OCI-M2 (cell line): ENCODE measurements at regions not wholly inside any gene's neighbourhood (a gene's known extent, or its start where the extent isn't known, plus 50 kb on each side); places are given as distances from the start of the nearest gene placed in this dataset.

Experiments used
- DNase-seq: peaks from one replicate; lab custom pipeline; 2025; ENCODE audit not compliant: unreplicated experiment; lab: John Stamatoyannopoulos, UW

DNA sequence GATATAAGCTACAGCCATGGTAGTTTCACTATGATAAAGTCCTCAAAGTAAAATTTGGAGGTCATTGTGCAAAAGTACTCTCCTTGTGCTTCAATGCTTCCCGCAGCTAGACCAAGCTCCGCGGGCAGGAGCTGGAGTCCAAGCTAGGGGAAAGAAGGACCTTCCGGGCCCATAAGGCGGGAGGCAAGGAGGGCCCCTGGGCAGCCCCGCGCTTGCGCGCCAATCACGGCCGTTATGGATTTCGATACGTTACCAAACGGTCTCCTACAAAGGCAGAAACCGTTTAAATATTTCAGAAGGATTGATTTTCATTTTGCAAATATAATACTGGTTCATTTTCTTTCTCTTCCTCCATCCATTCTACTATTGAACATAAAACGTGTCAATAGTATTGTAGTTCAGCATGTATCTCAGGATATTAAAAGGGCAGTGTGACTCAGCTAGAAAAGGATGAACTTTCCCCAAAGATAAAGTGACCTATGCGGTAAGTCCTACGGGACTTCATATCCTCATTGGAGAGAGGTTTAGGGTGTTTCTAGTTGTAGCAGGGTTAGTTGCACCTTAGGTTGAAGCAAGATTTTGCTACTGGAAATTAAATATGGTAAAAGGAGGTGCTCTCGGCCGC, 128.0 kb downstream of the KIF20B start:
- DNase-seq, result no peak

DNA sequence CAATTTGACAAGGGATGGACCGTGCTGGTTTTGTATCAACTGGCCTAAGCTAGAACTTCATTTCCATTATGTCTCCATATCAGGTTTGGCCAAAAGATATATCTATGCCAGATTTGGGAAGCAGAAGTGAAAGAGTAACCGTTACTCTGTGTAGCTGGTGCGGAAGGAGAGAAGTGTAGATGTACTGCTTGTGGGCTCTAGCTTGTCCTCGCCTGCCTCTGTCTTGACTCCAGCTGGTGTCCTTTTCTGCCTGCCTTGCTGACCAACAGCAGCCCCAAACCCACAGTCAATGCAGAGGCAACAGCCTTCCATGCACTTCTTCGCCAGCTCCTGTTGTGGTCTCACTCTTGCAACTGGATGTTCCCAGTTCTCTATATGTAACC, 128.5 kb downstream of the KIF20B start:
- no peak for DNase-seq

DNA sequence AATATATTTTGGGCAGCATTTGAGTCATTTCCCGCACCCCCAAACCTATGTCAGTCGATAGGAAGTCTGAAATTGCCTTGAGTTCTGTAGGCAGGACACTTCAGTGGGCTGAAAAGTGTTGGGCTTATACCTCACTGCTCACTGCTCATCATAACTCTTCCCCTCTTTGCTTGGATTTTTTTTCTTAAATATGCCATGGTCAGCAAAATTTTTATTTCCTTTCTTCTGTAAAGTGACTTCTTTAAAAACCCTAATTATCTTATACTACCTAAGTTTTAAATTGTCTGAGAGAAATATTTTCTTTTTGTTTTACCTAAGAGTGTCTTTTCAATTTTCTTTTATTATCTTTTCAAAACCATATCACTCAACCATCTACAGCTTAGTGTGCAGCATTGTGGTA, 129.2 kb downstream of the KIF20B start:
- no peak for DNase-seq

DNA sequence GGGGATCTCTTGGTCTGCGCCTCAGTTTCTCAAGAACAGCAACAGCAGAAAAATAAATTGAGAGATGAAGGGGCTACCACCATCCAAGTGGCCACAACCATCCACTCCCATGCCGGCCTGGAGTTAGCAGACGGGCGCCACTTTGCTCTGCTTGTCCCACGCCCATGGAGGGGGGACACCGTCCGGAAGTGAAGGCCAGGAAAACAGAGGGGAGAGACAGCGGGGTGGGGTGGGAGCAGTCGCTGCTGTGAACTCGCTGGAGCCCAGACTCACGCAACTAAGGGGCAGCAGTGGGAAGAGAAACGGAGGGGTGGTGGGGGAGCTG, 135.4 kb downstream of the KIF20B start:
- no peak for DNase-seq

DNA sequence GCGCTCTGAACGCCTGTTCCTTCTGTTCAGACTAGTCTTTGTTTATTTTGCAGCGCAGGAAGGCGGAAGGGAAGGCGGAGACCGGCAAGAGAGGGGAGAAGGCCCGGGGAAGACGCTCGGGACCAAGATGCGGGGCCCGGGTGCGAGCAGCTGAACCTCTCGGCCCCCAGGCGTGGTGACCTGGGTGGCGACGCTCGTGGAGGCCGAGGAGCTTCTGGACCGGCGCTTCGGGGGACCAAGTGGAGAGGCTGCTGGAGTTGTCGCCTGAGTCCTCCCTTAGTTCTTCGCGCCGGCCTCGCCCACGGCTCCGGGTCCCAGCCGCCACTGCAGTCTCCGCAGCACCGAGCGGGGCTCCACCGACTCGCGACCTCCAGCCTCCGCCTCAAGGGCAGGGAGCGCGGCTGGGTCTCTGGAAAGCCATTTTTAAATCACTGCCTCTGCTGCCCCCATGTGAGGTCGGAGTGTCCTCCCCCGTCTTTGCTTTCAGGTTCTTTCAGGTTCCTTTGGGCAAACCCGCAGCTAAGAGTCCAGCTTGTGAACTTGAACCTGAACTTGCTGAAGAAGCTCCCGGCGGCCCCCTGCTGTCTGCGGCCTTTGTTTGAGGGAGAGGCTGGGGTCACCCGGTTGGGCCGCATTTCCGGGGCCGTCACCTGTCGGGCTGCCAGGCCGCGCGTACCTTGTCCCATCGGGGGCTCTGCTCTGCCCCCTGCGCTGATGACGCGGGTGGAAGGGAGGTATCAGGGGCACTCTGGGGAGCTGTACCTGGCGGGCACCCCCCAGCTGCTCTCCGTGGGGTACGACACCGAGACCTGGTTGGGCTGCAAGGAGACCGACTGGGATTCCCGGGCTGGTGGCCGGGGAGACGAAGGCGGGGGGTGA, 136.0 kb downstream of the KIF20B start:
- DNase-seq, result no peak

DNA sequence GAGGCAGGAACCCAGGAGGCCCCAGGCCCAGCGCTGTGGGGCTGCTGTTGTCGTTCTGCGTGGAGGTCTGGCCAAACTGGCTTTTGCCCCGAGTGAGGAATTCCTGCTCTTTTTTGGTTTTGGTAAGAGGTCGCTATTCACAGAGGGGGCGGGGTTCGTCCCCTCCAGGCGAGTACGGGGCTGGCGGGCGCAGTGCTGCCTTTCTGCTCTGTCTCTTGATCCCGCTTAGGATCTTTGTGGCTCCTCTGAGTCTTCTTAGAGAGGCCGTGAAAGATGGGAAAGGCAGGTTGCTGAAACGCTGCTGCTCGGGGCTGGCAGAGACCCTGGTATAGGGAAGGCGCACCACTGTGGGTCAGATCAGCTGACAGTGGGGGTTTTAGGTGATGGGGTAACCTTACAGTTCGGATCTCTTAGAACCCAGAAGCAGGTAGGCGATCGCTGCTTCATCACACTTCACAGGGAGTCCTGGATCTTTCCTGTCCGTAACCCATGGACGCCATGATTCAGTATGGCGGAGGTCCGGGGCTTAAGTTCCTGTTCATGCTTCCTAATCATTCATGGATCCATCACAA, 136.7 kb downstream of the KIF20B start:
- DNase-seq, result no peak

DNA sequence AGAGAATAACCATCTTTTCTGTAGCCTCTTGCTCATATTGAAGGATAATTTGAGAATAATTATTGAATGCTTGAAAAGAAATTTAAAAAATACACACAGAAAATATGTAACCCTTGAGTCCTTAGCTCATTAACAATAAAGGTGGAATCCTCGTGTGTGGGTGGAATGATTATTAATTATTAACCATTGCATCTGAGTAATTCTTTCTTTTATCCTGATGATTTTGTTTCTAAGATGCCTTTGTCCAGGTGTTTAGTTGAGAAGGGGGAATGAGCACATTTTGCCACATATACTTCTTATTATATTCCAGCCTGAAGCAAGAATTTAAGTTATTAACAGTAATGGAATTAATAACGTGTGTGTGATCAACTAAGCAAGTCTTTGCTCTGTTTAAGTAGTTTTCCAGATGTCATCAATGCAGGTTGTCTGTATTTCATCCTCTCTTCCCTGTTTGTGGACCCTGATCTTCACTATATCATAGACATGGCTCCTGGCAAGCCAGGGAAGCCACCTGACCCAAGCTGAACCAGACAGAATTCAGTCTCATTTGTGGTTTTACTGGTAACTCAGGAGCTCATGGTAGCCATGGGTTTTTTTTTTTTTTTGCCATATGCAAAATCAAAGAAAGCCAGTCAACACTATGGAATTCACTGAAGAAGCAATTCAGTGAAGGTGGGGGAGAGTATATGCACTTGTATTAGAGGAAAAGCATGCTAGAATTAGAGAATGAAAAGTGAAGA, 144.3 kb downstream of the KIF20B start:
- no peak for DNase-seq

DNA sequence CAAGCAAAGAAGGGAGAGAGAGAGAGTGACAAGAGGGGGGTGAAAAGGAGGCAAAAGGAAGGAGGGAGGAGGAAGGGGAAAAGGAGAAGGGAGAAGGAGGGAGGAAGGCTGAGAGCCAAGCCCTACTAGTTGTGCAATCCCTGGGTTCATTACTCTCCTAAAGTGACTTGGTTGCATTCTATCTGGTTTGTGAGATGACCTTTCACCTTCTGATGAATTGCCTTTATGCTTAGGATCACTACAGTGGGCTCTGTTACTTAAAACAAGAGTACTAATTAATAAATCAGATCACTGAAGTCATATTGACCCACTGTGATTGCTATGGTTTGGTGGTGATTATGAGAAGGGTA, 144.9 kb downstream of the KIF20B start:
- DNase-seq, result no peak

DNA sequence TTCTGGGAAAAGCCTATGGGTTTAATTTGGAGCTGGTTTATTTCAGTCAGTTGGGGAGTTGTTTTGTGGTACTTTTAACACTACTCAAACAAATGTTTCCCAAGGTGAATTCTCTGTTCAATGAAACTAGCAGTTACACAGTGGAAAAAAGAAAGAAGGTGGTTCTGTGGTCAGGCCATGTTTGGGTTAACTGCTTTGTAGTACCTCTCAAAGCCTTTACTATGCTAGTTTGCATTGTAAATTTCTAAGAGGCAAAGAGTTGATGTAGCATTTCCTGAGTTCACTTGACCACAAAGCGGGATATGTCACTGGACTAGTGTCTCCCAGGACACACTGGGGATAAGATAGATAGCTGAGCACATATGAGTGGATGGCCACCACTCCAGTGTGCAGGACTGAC, 145.4 kb downstream of the KIF20B start:
- no peak for DNase-seq

DNA sequence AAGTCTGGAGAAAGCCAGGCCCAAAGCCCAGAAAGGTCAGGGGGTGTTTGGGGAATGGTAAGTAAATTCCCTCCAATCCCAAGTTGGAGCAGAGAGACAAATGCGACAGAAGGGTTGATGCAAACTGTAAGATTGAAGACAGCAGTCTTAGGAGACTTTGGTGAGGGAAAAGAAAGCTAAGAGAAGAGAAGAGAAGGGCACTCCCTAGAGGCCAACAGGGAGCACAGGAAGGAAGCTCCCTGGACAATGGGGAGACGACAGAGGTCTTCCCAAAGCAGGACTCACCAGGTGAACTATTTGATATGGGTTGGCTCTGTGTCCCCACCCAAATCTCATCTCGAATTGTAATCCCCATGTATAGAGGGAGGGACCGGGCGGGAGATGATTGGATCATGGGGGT, 151.5 kb downstream of the KIF20B start:
- DNase-seq, result no peak

DNA sequence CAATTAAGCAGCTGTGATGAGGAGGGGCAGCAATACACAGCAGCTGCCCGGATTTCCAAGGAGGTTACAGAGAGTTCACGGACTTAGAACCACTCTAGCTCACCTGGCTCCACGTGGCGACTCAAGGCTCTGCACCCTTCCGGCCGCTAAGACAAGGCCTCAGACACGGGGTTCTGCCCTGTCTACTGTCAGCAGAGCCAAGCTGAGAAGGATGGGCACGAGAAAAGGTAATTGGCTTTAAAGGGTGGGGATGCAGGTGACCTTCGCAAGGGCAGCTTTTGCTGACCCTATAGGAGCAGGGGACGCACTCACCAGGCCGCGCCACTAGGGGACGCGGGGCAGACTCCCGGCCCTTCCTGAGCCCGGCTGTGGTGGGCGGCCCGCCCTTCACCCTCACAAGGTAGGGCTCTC, 152.4 kb downstream of the KIF20B start:
- DNase-seq, result no peak

DNA sequence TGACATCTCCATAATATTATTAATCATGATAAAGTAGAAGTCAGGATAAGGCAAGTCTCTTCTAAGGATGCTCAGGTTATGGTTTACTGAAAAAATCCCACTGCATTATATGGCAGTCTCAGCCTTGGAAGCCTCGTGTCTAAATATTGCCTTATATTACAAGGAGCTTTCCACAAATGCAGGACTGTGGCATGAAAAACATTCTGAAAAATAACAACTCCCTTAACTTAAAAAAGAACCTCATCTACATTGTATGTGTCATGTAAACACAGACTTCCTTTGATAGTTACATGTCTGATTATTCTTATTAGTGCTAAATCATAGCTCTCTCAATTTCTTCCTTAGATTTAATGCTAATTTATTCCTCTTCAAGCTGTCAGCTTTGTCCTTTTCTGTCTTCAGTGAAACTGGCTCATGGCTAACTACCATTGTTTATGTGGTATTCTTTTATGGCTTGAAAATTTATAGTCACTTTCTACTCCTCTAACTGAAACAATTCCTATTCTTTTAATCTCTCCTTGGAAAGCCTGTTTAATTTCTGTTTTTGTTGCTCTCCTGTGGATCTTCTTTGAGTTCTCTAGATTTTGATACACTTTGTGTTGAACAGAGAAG, 156.1 kb downstream of the KIF20B start:
- no peak for DNase-seq

DNA sequence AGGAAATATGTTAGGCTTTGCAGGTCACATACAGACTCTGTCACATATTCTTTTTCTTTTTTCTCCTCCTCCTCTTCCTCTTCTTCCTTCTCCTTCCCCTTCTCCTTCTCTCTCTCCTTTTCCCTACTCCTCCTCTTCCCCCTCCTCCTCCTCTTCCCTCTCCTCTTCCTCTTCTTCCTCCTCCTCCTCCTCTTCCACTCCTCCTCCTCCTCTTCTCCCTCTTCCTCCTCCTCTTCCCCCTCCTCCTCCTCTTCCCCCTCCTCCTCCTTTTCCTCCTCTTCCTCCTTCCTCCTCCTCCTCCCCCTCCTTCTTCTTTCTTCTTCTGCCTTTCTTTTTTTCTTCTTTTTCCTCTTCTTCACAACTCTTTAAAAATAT, 159.8 kb downstream of the KIF20B start:
- DNase-seq, result no peak

DNA sequence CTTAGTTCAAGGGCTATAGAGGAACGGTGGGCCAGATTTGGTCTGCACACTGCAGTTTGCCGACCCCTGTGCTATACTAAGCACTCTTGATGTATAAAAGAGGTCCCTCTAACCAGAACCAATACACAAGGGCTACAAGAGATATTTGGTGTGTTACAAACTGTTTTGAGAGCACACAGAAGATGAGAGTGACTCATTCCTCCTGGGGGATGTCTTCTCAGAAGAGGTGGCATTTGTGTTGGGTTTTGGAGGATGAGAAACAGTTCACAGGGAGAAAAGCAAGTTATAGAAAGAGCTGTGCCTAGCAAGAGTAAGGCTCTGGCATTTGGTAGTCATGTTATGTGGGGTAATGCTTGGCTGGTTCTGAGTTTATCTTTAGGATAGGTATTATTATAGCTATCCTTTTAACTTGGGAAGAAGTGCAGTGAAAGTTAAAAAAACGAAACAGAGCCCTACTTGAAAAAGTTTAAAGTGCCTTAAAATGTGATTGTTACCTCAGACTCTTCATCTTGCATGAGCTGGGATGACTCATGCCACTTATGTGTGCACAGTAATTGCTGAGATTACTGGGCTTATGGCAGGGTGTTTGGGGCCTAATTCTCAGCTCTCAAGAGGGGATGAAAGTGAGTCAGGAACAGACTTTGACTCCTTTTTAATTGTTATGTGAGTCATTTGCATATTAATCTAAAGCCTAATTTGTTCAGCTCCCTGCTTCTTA, 160.4 kb downstream of the KIF20B start:
- DNase-seq, result no peak

DNA sequence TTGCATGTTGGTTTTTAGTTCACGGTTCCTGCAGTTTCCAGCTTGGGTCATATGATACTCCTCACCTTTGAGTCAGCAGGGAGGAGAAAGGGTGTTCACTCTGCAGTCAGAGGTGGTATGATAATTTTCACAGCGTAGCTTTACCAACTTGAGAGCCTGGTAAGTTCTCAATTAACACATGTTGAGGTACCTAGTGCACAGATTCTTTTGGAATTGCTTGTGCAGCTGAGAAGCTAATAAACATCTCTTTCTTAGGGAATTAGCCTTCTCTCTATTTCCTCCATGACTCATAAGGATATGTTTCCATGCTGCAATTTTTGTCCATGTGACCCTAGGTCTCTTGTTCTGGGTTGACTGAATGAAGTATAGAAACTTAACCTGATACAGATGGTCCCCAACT, 166.6 kb downstream of the KIF20B start:
- DNase-seq, result no peak

DNA sequence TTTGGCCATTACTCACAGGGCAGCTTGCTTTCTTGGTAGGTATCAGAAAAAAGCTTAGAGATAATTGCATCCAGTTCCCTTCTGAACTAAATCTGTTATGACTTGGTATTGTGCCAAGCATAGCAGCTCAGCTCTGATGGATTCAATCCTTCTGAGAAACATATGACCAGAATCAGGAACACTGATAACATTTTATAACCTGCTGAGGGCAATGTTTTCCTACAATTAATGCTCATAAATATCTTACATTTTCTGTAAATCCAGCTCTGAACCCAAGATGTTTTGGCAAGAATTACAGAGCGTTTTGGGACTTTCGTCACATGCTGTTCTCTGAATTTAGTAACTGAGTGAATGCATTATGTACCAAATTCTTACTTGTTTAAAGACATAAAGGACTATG, 167.8 kb downstream of the KIF20B start:
- DNase-seq, result no peak

DNA sequence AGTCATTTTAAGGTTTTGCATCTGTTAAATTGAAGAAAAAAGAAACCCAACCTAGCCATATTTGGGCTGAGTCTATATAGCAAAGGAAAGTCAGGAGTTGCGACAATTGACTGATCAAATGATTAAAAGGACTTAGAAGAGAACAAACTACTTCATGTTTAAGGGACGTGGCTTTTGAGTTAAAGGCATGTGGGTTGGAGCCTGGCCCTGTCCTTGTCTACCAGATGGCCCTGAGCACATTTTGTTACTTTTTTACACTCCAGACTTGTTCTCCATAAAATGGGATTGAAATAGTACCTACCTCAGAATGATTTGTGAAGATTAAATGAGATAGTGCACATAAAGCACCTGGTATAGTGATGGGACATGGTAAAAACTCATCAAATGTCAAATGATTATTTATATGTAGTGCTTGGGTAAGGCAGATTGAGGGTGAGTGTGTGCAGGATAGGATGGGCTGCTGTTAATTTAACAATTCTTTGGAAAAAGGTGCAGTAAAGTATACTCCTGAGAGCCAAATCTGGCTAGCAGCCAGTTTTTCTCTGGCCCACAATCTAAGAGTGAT, 168.3 kb downstream of the KIF20B start:
- no peak for DNase-seq

DNA sequence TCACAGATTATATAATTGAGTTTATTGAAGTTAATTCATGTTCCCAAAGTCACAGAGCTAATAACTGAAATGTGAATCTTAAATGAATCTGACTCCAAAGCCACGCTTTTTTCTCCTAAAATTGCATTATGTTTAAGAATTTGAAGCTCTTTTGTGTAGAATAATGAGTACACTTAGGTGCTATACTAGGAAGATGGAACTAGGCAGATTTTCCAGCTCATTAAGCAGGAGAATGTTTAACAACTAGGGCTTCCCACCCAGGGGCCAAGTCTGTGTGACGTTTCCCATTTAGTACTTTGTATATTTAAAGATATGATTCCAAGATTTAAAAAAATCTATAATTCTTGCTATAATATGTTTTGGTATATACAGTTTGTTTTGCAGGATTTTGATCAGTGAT, 169.5 kb downstream of the KIF20B start:
- DNase-seq, result no peak

DNA sequence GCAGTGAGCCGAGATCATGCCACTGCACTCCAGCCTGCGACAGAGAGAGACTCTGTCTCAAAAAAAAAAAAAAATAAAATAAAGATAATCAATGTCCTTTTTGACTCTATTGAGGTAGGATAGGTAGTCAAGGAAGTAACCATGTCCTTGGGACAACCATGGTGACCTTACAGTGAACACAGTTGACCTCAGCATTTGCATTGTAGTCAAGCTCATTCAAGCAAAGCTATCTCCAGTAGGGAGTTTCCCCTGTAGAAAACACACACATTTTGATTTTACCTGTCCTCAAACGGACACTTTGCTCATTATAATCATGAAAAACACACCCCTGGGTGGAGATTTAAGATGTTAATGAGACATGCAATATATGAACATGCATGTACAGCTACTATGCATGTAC, 171.7 kb downstream of the KIF20B start:
- DNase-seq, result no peak

DNA sequence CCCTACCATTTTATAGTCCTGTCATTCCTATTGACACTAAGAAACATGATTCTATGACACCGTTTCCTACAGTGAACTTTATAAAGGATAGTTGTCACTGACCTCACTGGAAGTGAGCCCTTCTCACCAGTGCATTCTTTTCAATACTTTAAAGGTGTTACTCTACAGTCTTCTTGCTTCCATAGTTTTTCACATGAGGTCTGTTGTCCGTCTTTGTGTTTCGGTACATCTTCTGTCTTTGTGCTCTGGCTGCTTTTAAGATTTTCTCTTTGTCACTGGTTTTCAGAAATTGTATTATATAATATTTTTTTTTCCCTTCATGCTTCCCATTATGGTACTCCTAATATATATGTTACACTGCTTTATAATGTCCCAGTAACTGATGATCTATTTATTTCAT, 174.2 kb downstream of the KIF20B start:
- DNase-seq, result no peak

DNA sequence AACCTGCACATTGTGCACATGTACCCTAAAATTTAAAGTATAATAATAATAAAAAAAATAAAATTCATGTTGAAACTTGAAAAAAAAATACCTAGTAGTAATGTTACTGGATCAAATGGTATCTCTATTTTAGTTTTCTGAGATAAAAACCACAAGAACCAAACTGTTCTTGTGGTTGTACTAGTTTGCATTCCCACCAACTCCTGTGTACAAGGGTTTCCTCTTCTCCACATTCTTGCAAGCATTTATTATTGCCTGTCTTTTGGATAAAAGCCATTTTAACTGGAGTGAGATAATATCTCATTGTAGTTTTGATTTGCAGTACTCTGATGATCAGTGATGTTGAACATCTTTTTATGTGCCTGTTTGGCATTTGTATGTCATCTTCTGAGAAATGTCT, 177.7 kb downstream of the KIF20B start:
- DNase-seq, result no peak
